MM.1S (cell line): ENCODE measurements at regions not wholly inside any gene's neighbourhood (a gene's known extent, or its start where the extent isn't known, plus 50 kb on each side); places are given as distances from the start of the nearest gene placed in this dataset.

Source experiments
- DNase-seq: peaks from one replicate; pipeline ENCODE4 v3.0.0-alpha.2; 2015
- H2AFZ ChIP-seq: fragments of 300-600 bp; sonication (generic); 2 replicates; pipeline ENCODE4 v1.6.0; 2016; ENCODE audit warnings: antibody characterized with exemption, low read length
- H3F3A ChIP-seq: fragments of 300-600 bp; sonication (generic); 2 replicates; pipeline ENCODE4 v1.6.1; 2016; ENCODE audit warnings: mild to moderate bottlenecking, antibody characterized with exemption, low read length, moderate library complexity, mixed read lengths; ENCODE audit not compliant: insufficient read depth
- H3K27ac ChIP-seq: fragments of 300-600 bp; sonication (generic); 2 replicates; pipeline ENCODE4 v1.5.1; 2016; ENCODE audit warnings: mild to moderate bottlenecking, low read length
- H3K27me3 ChIP-seq: fragments of 300-600 bp; sonication (generic); replicated peaks from 2 replicates; pipeline ENCODE4 v1.6.0; 2016; ENCODE audit warnings: low read length; ENCODE audit not compliant: insufficient read depth
- H3K36me3 ChIP-seq: fragments of 300-600 bp; sonication (generic); replicated peaks from 2 replicates; pipeline ENCODE4 v1.6.1; 2016; ENCODE audit warnings: mild to moderate bottlenecking, low read length, mixed read lengths; ENCODE audit not compliant: insufficient read depth
- H3K4me1 ChIP-seq: fragments of 300-600 bp; sonication (generic); 2 replicates; pipeline ENCODE4 v1.6.1; 2016; ENCODE audit warnings: low read length, mixed read lengths
- H3K4me2 ChIP-seq: fragments of 300-600 bp; sonication (generic); 2 replicates; pipeline ENCODE4 v1.6.0; 2016; ENCODE audit warnings: low read depth, low read length
- H3K4me3 ChIP-seq: fragments of 300-600 bp; sonication (generic); 2 replicates; pipeline ENCODE4 v1.5.1; 2016; ENCODE audit warnings: low read length, mixed read lengths
- H3K79me2 ChIP-seq: fragments of 300-600 bp; sonication (generic); 2 replicates; pipeline ENCODE4 v1.6.1; 2016; ENCODE audit warnings: mixed run types, low read length, mixed read lengths
- H3K9ac ChIP-seq: fragments of 300-600 bp; sonication (generic); 2 replicates; pipeline ENCODE4 v1.6.1; 2016; ENCODE audit warnings: low read length, mixed read lengths
- H3K9me2 ChIP-seq: fragments of 300-600 bp; sonication (generic); replicated peaks from 2 replicates; pipeline ENCODE4 v1.6.1; 2016; ENCODE audit warnings: mild to moderate bottlenecking, low read length, mixed read lengths; ENCODE audit not compliant: insufficient read depth
- H3K9me3 ChIP-seq: fragments of 300-600 bp; sonication (generic); replicated peaks from 2 replicates; pipeline ENCODE4 v1.6.1; 2016; ENCODE audit warnings: mild to moderate bottlenecking, low read length, mixed read lengths; ENCODE audit not compliant: insufficient read depth
- H4K20me1 ChIP-seq: fragments of 300-600 bp; sonication (generic); 2 replicates; pipeline ENCODE4 v1.6.1; 2016; ENCODE audit warnings: mild to moderate bottlenecking, low read length, moderate library complexity, mixed read lengths; ENCODE audit not compliant: insufficient read depth
- EZH2 ChIP-seq: fragments of 300-600 bp; sonication (generic); optimal IDR thresholded peaks from 2 replicates; pipeline ENCODE3; 2017; ENCODE audit warnings: low read depth, mild to moderate bottlenecking, antibody characterized with exemption, low read length, mixed read lengths
- EZH2phosphoT487 ChIP-seq: fragments of 300-600 bp; sonication (generic); IDR thresholded peaks from 2 replicates; pipeline ENCODE4 v1.6.1; 2018; ENCODE audit warnings: antibody characterized with exemption, low read length
- TF ChIP-seq, protein P1 (sequence below): fragments of 300-600 bp; sonication (generic); IDR thresholded peaks from 2 replicates; pipeline ENCODE4 v1.5.1; 2016; ENCODE audit warnings: antibody characterized with exemption, low read length, mixed read lengths

- H3K36me3 ChIP-seq, result no peaks in the 10 kb centered on the region
- no peaks in the 10 kb centered on the region for H3K9me2 ChIP-seq
- no peak overlapping the region for H2AFZ ChIP-seq
- no peaks in the 10 kb centered on the region for H3K27me3 ChIP-seq
- DNase-seq, result no peak
- no peaks in the 10 kb centered on the region for H3K4me1 ChIP-seq
- H4K20me1 ChIP-seq, result no peaks in the 10 kb centered on the region
- H3K9me3 ChIP-seq, result no peaks in the 10 kb centered on the region
- no peaks in the 10 kb centered on the region for H3F3A ChIP-seq
- TF ChIP-seq, protein P1, sequence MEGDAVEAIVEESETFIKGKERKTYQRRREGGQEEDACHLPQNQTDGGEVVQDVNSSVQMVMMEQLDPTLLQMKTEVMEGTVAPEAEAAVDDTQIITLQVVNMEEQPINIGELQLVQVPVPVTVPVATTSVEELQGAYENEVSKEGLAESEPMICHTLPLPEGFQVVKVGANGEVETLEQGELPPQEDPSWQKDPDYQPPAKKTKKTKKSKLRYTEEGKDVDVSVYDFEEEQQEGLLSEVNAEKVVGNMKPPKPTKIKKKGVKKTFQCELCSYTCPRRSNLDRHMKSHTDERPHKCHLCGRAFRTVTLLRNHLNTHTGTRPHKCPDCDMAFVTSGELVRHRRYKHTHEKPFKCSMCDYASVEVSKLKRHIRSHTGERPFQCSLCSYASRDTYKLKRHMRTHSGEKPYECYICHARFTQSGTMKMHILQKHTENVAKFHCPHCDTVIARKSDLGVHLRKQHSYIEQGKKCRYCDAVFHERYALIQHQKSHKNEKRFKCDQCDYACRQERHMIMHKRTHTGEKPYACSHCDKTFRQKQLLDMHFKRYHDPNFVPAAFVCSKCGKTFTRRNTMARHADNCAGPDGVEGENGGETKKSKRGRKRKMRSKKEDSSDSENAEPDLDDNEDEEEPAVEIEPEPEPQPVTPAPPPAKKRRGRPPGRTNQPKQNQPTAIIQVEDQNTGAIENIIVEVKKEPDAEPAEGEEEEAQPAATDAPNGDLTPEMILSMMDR, result no peak
- no peak for TF ChIP-seq EZH2phosphoT487
- TF ChIP-seq EZH2, result no peak
- H3K27ac ChIP-seq, result no peak overlapping the region
- no peak overlapping the region for H3K4me2 ChIP-seq
- no peak overlapping the region for H3K9ac ChIP-seq
- no peaks in the 10 kb centered on the region for H3K79me2 ChIP-seq
- H3K4me3 ChIP-seq, result no peak overlapping the region
These were observed 207.7 kb downstream of the RAP2B start for GRCh38 chr3:153369561-153370374.

GRCh38 chr3:153370680-153371079, 208.7 kb downstream of the RAP2B start:
- no peaks in the 10 kb centered on the region for H4K20me1 ChIP-seq
- H3K9ac ChIP-seq, result no peak overlapping the region
- no peaks in the 10 kb centered on the region for H3K27me3 ChIP-seq
- H3K36me3 ChIP-seq, result no peaks in the 10 kb centered on the region
- H3K4me3 ChIP-seq, result no peak overlapping the region
- H3K9me3 ChIP-seq, result no peaks in the 10 kb centered on the region
- no peak for TF ChIP-seq EZH2phosphoT487
- TF ChIP-seq EZH2, result no peak
- TF ChIP-seq, protein P1, result no peak
- no peaks in the 10 kb centered on the region for H3F3A ChIP-seq
- H2AFZ ChIP-seq, result no peak overlapping the region
- H3K4me2 ChIP-seq, result no peak overlapping the region
- no peak for DNase-seq
- H3K79me2 ChIP-seq, result no peaks in the 10 kb centered on the region
- no peak overlapping the region for H3K27ac ChIP-seq
- H3K9me2 ChIP-seq, result no peaks in the 10 kb centered on the region
- no peaks in the 10 kb centered on the region for H3K4me1 ChIP-seq

GRCh38 chr3:153372326-153372725, 210.3 kb downstream of the RAP2B start:
- H3K27me3 ChIP-seq, result no peaks in the 10 kb centered on the region
- H3K9me2 ChIP-seq, result no peaks in the 10 kb centered on the region
- no peaks in the 10 kb centered on the region for H3K36me3 ChIP-seq
- H3K4me3 ChIP-seq, result no peak overlapping the region
- H4K20me1 ChIP-seq, result no peaks in the 10 kb centered on the region
- H3K27ac ChIP-seq, result no peak overlapping the region
- no peak overlapping the region for H3K4me2 ChIP-seq
- DNase-seq, result no peak
- no peaks in the 10 kb centered on the region for H3K4me1 ChIP-seq
- H3F3A ChIP-seq, result no peaks in the 10 kb centered on the region
- H3K9me3 ChIP-seq, result no peaks in the 10 kb centered on the region
- no peak for TF ChIP-seq EZH2phosphoT487
- no peak for TF ChIP-seq EZH2
- TF ChIP-seq, protein P1, result no peak
- no peak overlapping the region for H2AFZ ChIP-seq
- no peak overlapping the region for H3K9ac ChIP-seq
- no peaks in the 10 kb centered on the region for H3K79me2 ChIP-seq
